AG04450 (cell line): ENCODE measurements at regions not wholly inside any gene's neighbourhood (a gene's known extent, or its start where the extent isn't known, plus 50 kb on each side); places are given as distances from the start of the nearest gene placed in this dataset.

Experiments
- CTCF ChIA-PET: fragments of 300-600, 350-600 bp; formaldehyde crosslinking; extraction: SDS; loops from one replicate; lab custom pipeline; 2022; ENCODE audit warnings: antibody characterized with exemption, inconsistent platforms; lab: Charles Lee
- POLR2A ChIA-PET: fragments of 350-600 bp; formaldehyde crosslinking; extraction: SDS; loops from one replicate; lab custom pipeline; 2021; ENCODE audit warnings: antibody characterized with exemption, inconsistent platforms; lab: Yijun Ruan, JAX
- DNase-seq: peaks from one replicate; pipeline ENCODE4 v3.0.0-alpha.2; 2011; ENCODE audit warnings: low read depth, low spot score
- H3K27ac ChIP-seq: one replicate; pipeline ENCODE4 v1.5.1; 2012; ENCODE audit warnings: low read depth, low read length, control low read depth
- H3K27me3 ChIP-seq: one replicate; pipeline ENCODE4 v1.6.0; 2012; ENCODE audit warnings: low read length; ENCODE audit not compliant: control insufficient read depth, insufficient read depth
- H3K4me3 ChIP-seq: 2 replicates; pipeline ENCODE4 v1.5.1; 2011; ENCODE audit warnings: mild to moderate bottlenecking, low read depth, low read length, control low read depth
- H3K9me3 ChIP-seq: 2 replicates; pipeline ENCODE4 v1.5.1; 2012; ENCODE audit warnings: low read length; ENCODE audit not compliant: control insufficient read depth, insufficient read depth
- CTCF ChIP-seq: IDR thresholded peaks from 2 replicates; pipeline ENCODE4 v1.5.1; 2011; ENCODE audit warnings: low read depth, low read length, control low read depth, inconsistent platforms

GRCh38 chr9:30575218-30575617 is 1809.2 kb upstream of the ACO1 start:
- DNase-seq, result no peak
- Histone ChIP-seq H3K4me3 (no peak overlapping the region), H3K27me3 (no peaks in the 10 kb centered on the region), H3K9me3 (peaks cover 23% of the 10 kb centered on the region), H3K27ac (no peak overlapping the region)
- ChIA-PET POLR2A (no interaction called here), CTCF (no interaction called here)
- no peak for TF ChIP-seq CTCF

- TF ChIP-seq CTCF, result no peak
- H3K27me3 ChIP-seq, result no peaks in the 10 kb centered on the region
- ChIA-PET CTCF (no interaction called here), POLR2A (no interaction called here)
- H3K9me3 ChIP-seq, result peaks cover 23% of the 10 kb centered on the region
- H3K27ac ChIP-seq, result no peak overlapping the region
- DNase-seq, result no peak
- no peak overlapping the region for H3K4me3 ChIP-seq
These were observed 1808.8 kb upstream of the ACO1 start for GRCh38 chr9:30575691-30576090.

- TF ChIP-seq CTCF, result no peak
- Histone ChIP-seq H3K9me3 (peaks cover 15% of the 10 kb centered on the region), H3K4me3 (no peak overlapping the region), H3K27me3 (no peaks in the 10 kb centered on the region), H3K27ac (no peak overlapping the region)
- CTCF ChIA-PET, result no interaction called here
- POLR2A ChIA-PET, result no interaction called here
- no peak for DNase-seq
These were observed 1804.6 kb upstream of the ACO1 start for GRCh38 chr9:30579810-30580209.

GRCh38 chr9:30582240-30582639 is 1802.2 kb upstream of the ACO1 start:
- Histone ChIP-seq H3K27me3 (no peaks in the 10 kb centered on the region), H3K9me3 (no peaks in the 10 kb centered on the region), H3K4me3 (no peak overlapping the region), H3K27ac (no peak overlapping the region)
- CTCF ChIA-PET, result no interaction called here
- DNase-seq, result no peak
- POLR2A ChIA-PET, result no interaction called here
- no peak for TF ChIP-seq CTCF

GRCh38 chr9:30584559-30584958 is 1799.9 kb upstream of the ACO1 start:
- no peaks in the 10 kb centered on the region for H3K9me3 ChIP-seq
- no peak overlapping the region for H3K27ac ChIP-seq
- POLR2A ChIA-PET, result no interaction called here
- DNase-seq, result no peak
- TF ChIP-seq CTCF, result no peak
- H3K27me3 ChIP-seq, result no peaks in the 10 kb centered on the region
- CTCF ChIA-PET, result no interaction called here
- H3K4me3 ChIP-seq, result no peak overlapping the region
